ENCODE measurements at regions not wholly inside any gene's neighbourhood (a gene's known extent, or its start where the extent isn't known, plus 50 kb on each side); places are given as distances from the start of the nearest gene placed in this dataset.
A peak's percentile ranks its signal among the peaks of the same experiment; 100 is the strongest.

DNA sequence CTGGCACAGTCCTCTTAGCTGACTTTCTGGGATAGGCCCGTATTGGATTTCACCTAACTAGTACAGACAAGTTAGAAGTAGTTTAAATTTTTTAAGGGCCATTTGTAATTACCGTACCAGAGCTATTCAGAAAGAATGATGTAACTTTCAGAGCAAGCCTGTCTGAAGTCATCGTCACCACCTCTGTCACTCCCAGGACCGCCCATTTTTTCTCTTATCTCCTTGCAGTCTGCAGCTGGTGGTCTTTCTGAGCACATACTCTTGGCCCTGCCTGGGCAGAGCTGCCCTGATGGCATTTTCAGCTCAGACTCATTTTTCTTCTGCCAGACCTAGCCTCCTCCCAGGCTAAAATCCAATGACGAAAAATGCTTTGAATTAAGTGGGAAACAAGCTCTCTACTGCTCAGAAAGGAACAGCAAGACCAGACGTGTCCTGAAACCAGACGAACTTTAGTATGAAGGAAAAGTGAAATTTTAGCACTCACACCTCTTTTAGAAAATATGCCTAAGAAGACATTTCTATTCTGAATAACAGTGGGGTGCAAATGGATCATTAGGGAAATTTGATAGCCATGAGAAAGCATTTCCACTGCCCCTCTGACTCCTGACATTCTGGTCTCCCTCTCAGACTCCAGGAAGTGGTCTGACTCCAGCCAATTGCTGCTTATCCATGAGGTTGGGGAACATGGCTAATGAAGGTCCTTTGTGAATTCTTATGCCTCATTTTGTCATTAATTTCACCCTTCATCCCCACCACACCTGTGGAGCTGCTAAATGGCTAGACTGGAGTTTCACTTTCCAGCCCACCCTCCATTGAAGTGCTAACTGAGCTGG, 162.4 kb upstream of the GYPA start:
- no peak for DNase-seq

DNA sequence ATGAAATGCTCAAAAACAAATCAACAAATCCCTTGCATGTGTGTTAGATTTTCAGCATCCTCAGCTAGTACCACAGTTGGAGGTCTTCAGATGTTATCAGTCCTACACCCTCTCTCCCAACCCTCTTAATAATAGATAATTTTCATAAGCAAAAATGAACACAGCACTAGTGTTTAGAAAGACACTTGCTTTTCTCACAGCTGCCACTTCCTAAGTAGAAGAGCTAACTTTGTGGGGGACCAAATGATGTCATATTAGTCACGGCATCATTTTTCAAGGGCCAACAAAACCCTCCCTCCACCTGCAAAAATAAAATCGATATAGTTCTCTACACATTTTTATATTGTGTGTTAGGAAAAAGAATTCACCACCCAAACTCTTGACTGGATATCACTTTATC, 163.5 kb upstream of the GYPA start:
- no peak for DNase-seq

GRCh38 chr4:144310535-144310934, 170.0 kb upstream of the GYPA start:
- no peak for DNase-seq

DNA sequence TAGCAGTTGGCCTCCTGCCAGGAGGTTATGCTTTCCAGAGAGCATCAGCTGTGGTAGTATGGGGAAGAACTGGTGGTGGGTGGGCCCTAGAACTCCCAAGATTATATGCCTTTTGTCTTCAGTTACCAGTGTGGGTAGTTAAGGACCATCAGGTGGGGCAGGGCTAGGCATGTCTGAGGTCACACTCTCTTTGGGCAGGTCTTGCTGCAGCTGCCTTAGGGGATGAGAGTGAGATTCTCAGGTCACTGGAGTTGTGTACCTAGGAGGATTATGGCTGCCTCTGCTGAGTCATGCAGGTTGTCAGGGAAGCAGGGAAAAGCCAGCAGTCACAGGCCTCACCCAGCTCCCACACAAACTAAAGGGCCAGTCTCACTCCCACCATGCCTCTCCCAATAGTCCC, 172.9 kb upstream of the GYPA start:
- DNase-seq = no peak

GRCh38 chr4:144316869-144317268, 176.4 kb upstream of the GYPA start:
- no peak for DNase-seq

DNA sequence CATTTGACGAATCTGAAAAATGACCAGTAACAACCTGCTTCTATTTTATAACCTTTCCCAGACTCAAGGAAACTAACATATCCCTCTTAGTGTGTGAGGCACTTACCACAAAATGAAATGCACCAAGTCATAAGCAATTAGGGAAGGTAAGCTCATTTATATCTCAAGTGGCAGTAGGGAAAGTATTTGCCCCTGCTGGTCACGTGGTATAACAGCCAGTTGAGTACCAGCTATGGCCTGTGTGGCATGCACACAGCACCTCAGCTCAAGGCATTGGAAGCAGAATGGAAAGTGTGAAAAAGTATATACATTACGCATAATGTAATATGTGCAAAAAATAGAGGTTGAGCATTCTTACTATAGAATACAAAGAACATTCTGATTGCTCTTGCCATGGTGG, 178.3 kb upstream of the GYPA start:
- DNase-seq = no peak

DNA sequence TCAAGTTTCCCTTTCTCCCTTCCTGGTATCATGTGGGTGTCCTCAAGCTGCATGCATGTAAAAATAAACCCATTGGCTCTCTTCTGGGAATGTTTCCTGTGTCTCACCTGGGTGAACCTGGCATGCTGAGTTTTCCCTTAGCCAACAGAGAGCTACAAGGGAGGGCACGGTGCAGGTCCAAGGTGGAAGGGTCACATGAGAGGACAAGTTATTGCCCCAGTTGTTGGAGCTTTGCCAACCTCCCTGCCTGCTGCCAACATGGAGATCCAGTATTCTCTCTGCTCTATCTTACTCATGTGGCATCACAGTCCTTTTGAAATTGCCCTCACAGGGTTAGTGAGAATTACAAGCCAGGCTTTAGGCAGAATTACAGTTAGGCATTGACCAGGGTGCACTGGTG, 196.1 kb upstream of the GYPA start:
- DNase-seq = no peak

GRCh38 chr4:144338148-144338547, 197.6 kb upstream of the GYPA start:
- DNase-seq = no peak

GRCh38 chr4:144338834-144339233, 198.3 kb upstream of the GYPA start:
- no peak for DNase-seq

DNA sequence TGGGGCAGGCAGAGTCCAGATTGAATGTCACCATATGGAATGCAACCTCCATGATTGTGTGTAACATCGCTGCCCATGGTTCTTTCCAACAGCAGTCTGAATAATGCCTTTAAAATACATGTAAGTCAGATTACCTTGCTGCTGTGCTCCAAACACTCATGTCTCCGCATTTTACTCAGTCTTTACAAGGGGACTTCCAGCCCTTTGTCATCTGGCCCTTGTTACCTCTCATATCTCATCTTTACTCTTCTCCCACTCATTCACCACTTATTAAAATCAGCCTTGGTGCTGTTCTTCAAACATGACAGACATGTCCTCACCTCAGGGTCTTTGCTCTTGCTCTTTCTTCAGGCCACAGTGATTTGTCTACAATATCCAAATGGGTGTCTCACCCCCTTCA, 200.4 kb upstream of the GYPA start:
- no peak for DNase-seq

GRCh38 chr4:144342949-144343760, 202.6 kb upstream of the GYPA start:
- no peak for DNase-seq

GRCh38 chr4:144347121-144347520, 206.6 kb upstream of the GYPA start:
- DNase-seq = no peak

GRCh38 chr4:144350706-144351105, 210.2 kb upstream of the GYPA start:
- no peak for DNase-seq

DNA sequence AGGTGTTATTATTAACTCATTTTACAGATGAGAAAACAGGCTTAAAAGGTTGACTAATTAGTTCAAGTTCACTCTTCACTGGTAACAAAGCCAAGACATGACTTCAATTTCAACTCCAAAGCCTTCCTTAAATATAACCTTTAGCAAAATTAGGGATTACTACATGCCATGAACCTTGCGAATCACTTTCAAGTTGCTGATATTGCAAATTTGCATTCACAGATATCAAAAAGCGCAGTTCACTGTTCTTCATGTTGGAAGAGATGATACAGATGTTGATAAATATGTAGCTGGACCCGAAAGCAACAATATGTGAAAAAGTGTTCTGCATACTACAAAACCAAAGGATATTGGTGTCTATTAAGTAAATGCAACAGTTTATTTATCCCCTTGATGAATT, 210.8 kb upstream of the GYPA start:
- no peak for DNase-seq

DNA sequence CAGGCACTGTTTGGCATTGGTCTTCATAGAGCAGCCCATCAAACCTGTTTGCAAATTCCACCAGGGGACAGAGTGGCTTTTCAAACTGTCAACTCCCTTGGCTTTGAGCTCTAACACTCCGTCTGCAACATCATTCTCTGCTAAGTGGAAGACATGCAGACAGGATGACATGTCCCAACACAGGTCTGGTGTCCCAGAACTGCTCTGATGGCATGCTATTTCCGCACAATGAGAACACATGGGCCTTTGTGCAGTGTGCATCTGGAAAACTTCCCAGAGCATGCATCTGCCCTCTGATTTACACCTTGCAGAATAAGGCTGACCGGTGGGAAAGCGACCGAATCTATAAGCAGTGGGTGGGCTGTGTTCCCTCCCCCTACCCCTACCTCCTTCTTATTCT, 212.8 kb upstream of the GYPA start:
- no peak for DNase-seq

GRCh38 chr4:144355811-144356757, 215.6 kb upstream of the GYPA start:
- DNase-seq = peak; percentile 47

- no peak for DNase-seq
These were observed 216.4 kb upstream of the GYPA start for GRCh38 chr4:144356941-144357381.

- DNase-seq = no peak
These were observed 217.5 kb upstream of the GYPA start for GRCh38 chr4:144357975-144358374.

DNA sequence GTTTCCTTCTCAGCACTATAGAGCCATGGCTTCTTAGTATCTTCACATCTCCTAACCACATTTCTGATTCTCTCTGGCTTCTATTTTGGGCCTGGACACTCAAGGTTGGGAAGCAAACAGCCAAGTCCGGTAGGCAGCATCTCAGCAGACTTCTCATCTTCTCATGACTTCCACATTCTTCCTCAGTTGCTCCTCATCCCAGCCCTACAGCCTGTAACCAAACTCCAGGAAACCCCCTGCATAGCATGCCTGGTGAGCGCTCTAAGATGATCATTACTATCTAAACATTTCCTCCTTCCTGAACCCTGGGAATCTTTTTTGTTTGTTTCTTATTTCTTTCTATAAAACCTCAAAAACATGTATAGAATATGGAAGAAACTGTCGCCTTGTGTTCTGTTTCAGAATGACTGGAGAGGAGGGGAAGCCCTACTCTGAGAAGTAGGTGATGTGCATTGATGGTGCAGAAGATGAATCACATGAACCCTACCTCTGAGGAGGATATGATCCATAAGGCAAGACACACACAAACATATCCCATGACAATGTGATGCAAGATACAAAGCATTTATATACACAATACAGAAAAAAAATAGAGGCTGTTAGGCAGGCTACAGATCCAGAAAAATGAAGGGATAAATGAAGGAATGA, 219.8 kb upstream of the GYPA start:
- DNase-seq = no peak

DNA sequence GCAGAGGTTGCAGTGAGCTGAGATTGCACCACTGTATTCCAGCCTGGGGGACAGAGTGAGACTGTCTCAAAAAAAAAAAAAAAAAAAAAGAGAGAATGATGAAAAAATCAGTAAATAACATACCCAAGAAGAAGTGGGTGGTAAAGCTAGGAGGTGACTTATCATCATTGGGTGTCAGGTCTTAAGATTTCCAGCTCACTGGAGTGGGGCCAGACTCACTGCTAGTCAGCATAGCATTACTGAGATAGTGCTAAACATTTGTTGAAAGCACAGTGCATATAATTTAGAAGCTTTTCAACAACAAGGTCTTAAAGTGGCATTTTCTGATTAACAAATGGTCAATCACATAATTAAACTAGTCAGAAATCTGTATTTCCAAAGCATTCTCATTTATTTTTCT, 221.8 kb upstream of the GYPA start:
- no peak for DNase-seq

DNA sequence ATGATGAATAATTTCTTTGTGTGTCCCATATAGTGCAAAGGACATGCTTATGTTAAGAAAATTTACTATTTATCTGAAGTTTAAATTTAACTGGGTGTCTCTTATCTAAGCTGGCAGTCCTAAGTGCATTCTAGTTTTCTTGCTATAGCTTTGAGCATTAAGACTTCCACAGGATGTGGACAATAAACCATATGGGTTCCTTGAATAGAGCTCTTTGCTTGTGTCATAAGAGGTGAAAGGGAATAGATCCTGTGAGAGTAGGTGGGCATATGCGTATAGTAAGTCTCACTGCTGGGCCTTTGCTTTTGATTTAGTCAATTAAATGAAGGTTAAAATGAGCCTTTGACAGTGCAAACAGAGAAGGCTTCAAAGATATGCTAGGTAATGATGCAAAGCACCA, 223.4 kb upstream of the GYPA start:
- DNase-seq = no peak

DNA sequence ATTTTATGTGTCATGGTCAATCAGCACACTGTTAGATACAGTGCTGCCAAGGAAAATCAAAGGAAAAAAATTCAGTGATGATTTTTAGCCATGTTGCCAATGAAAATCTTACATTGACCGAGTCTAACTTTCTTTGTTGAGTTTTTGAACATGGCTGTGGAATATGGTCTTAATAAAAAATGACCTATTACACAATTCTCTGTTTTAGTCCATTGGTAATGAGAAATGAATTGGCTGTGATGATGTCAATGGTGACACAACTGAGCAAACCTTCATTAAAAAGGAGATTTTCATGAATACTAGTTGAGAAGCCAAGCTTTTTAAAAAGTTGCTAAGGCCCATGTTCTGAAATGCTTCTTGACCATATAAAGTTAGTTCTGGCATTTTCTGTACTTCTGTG, 225.9 kb upstream of the GYPA start:
- no peak for DNase-seq

DNA sequence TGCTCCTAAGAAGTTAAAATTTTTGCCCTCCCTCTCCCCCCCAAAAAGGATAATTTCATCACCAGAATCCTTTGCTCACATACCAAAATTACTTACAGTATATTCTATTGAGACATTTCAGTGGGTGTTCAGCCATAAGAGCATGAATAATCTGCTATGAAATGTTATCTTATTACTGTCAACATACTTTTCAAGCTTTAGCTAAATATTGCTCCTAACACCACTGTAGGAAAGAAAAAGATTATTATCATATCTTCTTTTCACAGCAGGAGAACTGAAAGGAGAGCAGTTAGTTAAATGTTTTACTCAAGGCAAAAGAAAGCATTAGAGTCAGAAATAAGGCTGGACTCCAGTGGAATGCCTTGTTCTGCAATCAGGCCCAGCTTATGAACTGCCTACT, 231.0 kb upstream of the GYPA start:
- DNase-seq = no peak
